RCC 7860 (cell line): ENCODE measurements at regions not wholly inside any gene's neighbourhood (a gene's known extent, or its start where the extent isn't known, plus 50 kb on each side); places are given as distances from the start of the nearest gene placed in this dataset.

Source experiments
- DNase-seq: peaks from one replicate; pipeline ENCODE4 v3.0.0-alpha.2; 2015; ENCODE audit warnings: low spot score
- FAIRE-seq: peaks from 2 replicates; lab custom pipeline; 2012; peaks lifted over from hg19 to GRCh38; lab: Jason Lieb, UNC

DNA sequence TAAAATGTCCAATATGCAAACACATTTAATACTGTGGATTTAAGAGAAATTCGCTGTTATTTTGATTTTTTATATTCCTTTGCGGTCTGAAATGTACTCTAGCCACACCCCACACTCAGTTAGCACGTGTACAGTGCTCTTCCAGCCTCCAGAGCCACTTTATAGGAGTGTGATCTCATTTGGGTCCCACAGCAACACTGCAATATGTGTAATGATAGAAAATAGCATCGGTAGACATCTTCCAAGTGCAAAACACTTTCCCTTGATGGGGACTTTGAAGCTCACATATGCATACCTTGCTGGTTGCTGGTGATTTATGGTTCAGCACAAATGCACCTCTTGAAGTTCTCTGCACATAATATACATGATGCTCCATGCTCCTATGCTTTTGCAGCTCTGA lies 148.3 kb downstream of the GAS1 start:
- FAIRE-seq (no peak), DNase-seq (no peak)

DNA sequence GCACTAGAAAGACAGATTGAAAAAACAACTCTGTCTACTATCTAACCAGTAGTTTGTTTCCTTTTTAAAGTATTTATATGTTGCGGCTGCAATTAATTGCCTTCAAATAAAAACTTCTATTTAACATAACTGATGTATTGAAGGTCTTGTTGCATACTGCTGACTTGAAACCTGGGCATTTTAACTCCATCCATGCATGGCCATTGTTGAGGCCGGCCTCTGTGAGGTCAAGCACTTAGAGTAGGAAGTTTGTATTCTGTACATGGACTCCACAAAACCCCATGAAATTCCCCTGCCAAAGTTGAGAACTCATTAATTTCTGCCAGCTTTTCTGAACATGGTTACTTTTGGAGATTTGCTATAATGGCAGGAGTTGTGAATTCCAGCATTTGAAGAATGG lies 150.6 kb downstream of the GAS1 start:
- no peak for FAIRE-seq
- no peak for DNase-seq

DNA sequence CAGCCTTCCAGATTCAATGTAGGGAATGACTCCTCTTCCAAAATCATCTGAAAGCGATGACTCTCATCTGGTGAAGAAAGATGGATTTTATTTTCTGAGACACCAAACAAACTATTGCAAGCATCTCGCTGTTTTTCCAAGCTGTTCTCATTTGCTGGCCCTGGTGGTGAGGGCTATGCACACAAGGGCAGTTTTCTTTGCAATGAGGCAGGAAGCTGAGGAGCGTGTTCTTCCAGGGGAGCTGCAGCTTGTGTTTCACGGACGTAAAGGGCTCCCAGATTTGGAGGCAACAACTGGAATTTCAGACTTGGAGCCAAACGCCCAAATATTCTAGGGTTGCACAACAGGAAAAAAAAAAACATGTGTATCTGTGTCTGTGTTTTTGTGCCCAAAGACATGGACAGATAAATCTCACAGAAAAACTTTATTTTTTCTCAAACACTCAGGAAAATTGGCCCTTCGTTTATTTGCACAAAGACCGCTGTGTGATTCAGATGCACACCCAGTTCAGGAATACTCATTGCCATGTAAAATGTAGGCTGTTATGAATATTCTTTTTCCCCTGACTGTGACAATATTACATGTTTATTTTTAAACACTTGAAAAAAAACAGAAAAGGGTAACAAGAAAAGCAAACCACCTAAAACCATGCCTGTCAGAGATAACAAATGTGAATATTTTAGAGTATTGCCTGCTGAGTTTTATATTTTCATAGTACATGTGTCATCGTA lies 151.3 kb downstream of the GAS1 start:
- no peak for DNase-seq

DNA sequence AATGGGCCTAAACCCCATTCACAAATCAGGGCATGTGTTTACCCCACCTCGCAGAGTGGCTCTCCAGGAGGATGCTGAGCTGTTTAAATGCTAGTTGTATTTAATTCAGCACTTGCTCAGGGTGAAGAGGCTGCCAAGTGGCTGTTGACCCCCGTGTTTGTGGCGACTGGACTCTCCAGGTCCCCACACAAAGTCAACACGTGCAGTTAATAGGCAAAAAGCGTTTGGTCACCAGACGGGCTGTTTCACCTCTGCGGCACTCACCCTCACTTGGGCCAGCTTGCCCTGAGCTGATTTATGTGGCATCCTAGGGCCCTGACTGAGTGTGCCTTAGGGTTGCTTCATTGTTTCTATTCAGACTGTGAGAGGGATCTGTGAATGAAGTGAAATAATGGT lies 152.3 kb downstream of the GAS1 start:
- no peak for DNase-seq
- FAIRE-seq: no peak

More for the DNA sequence above, 151.3 kb downstream of the GAS1 start:
- FAIRE-seq: no peak

DNA sequence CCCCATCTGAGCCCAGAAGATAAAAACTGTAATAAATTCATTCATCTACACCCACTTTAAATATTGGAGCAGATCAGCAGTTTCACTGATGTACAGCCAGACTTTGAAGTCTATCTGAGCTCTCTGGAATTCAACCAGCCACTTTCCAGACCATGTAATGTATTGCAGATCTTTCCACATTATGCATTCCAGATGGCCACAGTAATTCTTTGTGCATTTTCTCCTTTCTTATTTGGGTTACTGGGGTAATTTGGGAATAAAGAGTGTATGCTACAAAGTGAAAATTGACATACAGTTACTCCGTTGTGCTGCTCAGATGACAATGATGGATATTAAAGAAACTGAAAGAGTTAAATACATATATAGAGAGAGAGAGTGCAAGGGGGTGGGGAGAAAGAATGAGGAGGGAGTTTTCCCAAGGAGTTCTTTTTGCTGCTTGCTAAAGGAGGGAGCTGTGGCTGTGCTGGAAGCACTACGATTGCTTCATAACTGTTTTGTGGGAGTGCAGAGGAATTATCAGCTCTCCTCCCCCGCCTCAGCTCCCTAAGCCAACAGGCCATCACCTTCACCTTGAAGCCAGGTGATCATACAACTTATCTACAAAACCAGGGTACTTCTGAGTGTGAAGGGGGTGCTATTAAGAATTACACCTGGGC lies 152.8 kb downstream of the GAS1 start:
- no peak for DNase-seq
- no peak for FAIRE-seq

DNA sequence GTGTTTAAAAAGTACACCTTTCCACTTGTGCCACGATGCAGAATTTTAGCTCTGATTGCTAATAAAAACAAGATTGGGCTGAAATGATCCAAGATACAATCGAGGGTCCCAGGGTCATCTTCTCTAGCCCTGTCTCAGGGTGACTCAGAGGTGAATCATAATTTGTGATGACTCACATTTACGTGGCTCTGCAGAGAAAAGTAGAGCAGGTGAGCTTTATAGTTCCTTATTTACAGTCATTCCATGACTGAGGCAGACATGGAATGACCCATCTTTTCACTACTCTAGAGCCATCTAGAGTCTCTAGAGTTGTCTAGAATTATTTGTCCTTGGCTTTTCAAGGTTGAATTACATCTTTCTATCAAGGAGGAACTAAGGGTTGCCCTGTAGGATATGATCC lies 155.2 kb downstream of the GAS1 start:
- peak; percentile 33 for DNase-seq
- no peak for FAIRE-seq

DNA sequence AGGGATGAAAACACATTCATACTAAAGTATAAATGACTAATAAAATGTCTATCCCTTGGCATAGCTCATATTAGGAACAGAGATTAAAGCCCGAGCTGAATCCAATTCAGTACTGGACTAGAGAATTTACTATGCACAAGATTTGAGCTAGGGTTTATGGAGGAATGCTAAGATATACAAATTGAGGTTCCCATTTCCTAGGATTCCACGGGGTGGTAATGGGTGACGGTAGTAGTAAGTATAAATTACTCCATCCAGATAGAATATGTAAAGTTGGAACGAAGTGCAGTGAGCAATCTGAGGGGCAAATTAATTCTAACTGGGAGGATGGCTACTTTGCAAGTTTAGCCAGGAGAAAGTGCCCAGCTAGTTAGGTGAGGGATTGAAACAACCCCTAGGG lies 156.5 kb downstream of the GAS1 start:
- FAIRE-seq (no peak), DNase-seq (no peak)

DNA sequence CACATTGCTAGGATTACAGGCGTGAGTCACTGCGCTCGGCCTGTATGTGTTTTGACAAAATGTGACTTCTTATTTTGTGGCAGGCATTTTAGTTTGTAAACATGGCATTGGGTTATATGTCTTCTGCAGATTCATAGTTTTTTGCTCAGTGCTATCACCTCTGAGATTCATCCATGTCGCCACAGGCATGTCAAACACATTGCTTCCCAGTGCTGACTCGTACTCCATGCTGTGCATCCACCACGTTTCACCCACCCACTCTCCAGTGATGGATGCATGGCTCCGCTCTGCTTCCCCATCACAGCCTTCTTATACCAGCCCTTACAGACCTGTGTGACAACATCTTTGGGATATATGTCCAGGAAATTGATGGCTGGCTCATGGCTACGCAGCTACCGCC lies 158.8 kb downstream of the GAS1 start:
- FAIRE-seq: no peak
- no peak for DNase-seq

DNA sequence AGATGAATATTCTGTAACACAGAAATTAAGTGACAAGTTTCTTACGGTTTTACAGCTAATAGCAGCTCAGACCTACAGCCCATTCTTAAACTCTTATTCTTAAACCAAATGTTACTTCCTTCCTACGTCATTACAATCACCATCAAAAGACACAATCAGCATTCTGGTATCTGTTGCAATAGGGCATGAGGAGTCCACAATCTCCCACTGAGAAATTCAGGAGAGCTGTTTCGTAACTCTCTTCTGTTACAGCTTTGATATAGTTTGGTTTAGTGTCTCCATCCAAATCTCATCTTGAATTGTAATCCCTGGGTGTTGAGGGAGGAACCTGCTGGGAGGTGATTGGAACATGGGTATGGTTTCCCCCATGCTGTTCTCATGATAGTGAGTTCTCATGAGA lies 163.4 kb downstream of the GAS1 start:
- FAIRE-seq: no peak
- no peak for DNase-seq

DNA sequence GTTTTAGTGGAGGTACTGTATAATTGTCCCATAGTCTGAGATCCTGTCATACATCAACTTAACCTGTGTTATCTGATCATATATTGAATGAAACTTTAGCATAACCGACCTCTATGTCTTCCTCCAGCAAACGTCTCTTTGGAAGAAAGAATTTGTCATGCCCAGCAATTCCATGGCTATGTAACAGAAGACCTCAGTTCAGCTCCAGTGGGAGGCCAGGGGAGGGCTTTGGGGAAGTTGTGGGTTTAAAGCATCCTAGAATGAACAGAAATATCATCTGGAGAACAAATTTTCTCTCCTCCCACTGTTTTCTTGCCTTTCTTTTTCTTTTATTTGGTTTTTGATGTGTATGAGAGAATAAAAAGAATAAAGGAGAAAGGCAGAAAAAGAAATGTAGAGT lies 164.5 kb downstream of the GAS1 start:
- DNase-seq: no peak
- FAIRE-seq: no peak

DNA sequence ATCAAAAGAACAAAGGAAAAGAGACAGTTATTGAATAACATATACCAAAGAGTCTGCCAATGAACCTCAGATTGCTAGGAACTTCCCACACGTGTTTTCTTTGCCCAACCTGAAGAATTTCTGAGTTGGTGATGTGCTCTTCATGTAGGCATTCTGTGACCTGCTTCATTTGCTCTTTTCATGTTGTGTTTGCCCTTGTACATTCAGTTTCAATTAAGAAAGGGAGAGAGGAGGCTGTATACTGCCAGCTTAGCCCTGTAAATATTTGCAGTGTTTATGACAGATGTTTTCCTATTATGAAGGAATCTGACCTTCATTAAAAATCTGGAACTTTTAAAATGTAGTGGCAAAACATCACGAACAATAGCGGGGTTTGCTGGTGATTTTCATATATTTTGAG lies 168.5 kb downstream of the GAS1 start:
- no peak for FAIRE-seq
- no peak for DNase-seq

DNA sequence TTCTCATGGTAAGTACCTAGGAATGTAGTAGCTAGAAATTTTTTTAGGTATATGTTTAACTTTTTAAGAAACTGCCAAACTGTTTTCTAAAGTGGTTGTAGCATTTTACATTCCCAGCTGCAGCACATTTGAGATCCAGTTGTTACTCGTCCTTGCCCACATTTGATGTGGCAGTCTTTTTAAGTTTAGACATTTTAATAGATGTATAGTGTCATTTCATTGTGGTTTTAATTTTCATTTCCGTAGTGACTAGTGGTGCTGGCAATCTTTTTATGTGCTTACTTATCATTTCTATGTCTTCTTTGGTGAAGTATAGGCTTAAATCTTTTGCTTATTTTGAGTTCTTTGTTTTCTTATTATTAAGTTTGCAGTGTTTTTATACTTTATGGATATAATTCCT lies 171.6 kb downstream of the GAS1 start:
- DNase-seq: no peak
- no peak for FAIRE-seq

DNA sequence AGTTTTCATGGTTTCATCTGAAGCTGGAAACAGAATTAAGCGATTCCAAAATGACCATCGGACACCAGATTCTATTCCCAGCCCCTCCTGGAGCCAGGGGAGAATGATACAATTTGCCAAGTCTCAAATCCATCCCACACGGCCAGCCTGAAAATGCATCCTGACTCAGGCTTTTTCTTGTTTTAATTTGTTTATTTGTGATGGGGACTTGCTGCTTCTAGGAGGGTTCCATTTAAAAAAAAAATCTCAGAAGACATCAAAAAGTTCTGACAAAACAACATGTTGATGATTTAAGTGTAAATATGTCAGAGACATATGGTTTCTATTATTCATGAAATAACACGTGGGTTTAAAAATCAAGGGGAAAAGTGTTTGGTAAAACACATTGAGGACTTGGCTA lies 173.2 kb downstream of the GAS1 start:
- FAIRE-seq: no peak
- no peak for DNase-seq

DNA sequence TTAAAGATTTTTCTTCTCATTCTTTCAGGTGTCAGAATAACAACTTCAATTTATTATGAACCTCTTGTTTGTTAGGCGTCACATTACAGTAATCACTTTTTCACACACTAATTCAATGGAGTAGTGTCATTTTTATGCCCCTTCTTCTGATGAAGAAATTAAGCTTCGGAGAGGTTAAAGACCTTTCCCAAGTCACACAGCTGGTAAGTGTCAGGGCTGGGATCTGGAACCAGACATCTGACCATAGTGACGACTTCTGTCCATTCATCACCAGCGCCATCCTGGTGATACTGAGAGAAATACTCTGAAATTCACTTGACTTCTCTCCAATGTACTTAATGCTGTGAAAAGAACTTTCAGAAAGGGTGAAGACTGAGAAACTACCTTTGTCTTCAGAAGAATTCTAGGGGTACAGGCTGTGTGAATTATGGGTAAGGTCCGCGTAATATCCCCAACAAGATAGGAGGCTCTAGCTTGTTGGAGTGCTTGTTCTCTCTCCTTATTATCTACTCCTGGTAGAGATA lies 173.8 kb downstream of the GAS1 start:
- DNase-seq: no peak

DNA sequence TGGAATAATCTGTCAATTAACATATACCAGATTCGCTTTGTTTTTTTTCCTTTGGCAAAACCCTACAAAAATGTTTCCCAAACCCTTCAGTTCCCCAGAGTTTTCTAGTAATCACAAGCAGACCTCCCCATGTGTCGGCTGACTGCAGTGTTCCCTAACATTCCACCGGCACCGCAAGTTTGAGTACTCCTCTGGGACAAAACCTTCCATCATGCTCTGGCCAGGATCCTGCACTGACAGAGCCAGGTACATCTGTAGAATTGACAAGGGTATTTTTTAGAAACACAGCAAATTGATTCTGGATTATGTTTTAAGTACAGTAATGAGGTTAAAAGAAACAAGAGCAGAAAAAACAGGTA lies 174.7 kb downstream of the GAS1 start:
- DNase-seq: no peak
- no peak for FAIRE-seq

More for the DNA sequence above, 173.8 kb downstream of the GAS1 start:
- FAIRE-seq: no peak

DNA sequence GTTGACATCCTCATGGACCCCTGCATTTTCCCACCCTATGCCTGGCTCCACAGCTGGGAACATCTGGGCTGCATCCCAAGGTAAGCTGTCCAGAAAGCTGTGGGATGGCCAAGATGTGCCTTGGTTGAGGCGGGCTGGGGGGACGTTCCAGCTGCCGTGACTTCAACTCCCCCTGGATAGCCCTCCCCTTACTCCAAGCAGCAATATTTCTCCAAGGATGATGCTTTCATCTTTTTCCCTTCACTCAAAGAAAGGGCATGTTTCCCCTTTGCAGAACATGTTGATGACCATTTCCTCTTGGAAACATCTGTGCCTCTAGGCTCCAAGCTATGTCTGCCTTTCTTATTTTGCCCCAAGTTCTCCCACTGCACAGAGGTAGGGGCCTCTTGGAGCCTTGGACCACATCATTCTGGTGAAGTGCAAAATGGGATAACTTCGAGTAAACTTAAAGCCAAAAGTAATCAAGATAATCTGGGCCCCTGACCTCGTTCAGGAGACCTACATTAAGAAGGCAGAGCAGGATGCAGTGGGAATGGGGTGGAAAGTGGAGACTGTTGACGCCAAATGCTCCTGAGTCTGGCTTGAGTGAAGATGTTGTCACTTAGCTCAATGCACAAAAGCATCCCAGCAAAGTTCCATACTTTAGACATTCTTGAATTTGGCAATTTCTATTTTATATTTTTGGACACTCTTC lies 175.2 kb downstream of the GAS1 start:
- DNase-seq (no peak), FAIRE-seq (no peak)

DNA sequence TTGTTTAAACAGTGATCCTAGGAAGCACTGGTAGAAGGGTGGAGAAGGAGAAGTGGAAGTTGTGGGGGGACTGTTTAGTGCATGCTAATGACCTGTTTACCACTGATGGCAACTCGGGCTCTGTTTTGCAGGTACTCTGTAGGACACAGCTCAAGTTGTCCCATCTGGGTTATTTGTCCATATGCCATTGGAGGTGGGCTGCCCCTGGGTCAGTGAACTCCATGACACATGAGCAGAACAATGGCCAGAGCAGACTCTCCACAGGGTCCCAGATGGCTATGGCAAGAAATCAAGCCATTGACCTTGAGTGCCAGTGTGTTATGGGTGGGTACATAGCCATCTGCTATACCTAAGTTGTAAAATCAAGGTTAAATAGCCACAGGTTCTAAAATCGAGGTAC lies 175.9 kb downstream of the GAS1 start:
- FAIRE-seq (no peak), DNase-seq (no peak)

DNA sequence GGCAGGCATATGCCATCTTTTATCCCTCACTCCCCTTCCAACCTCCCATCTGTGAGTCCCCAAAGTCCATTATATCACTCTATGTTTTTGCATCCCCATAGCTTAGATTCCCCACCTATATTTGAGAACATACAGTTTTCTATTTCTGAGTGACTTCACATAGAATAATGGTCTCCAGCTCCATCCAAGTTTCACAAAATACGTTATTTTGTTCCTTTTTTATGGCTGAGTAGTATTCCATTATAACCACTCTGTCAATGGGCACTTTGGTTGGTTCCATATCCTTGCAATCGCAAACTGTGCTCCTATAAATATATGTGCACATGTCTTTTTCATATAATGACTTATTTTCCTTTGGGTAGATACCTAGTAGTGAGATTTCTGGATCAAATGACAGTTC lies 178.6 kb downstream of the GAS1 start:
- DNase-seq (no peak), FAIRE-seq (no peak)

DNA sequence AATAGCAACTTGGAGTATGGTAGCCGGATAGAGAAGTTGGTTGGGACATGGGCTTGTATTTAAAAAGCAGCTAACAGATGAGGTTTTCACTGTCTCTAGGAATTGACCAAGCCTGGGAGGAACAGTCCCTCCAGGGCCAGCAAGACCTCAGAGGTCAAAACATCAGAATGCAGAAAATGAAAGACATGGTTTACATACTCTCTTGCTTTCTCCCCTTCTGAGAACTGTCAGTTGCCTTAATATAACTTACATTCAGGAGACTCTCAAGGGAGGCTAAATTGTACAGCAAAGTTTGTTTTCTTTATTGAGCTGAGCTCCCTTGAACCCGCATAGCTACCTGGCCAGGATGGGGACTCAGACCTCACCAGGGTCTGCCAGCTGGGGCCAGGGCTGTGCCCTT lies 179.3 kb downstream of the GAS1 start:
- no peak for FAIRE-seq

DNA sequence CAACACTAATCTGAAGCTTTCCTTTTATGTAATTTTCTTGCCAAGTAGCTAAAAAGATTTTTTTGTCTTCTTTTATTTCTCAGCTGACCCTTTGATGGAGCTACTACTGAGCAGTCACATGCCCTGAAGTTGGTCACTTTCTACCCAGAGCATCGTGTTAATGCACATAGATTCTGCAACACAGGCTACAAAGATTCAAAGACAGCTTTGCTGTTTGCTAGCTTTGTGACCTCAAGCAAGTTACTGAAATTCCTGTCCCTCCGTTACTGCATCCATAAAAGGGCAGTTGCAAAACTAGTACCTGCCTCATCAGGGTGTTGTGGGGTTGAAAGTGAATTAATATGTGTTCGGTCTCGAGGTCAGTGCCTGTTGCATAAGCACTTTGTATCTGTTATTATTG lies 179.9 kb downstream of the GAS1 start:
- FAIRE-seq (no peak), DNase-seq (no peak)

More for the DNA sequence above, 179.3 kb downstream of the GAS1 start:
- DNase-seq: no peak

DNA sequence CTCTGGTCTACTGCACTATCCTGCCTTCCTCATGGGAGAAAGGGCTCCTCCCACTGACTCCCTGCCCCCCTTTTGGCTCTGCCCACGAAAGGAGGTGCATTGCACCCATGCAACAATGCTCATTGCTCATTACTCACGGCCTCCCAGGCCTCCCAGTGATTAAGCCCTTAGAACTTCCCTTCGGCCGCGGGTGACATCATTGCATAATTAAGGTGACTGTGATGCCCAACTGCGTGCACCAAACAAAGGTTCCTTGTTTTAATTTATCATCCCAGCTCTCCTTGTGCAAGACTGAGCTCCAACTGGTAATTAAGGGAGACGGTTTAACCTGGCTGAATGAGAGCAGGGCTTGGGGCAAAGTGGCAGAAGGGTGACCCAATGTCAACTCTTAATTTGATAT lies 180.4 kb downstream of the GAS1 start:
- peak; percentile 40 for DNase-seq
- FAIRE-seq: no peak

DNA sequence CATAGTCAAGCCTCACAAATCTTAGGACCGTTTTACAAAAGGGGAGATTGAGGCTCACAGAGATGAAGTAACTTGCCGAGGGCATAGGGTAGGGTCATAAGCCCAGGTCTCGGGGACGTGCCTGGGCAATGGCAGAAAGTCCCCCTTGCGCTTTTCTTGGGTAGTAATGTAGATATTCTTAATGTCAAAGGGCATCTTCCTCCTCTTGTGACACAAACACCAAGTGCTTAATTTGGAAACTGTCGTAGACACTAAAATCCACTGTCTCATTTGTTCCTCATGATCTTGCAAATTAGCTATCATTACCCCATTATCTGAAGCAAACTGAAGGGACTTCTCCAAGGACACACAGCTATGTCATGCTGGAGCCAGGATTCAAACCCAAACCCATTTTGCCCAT lies 180.8 kb downstream of the GAS1 start:
- FAIRE-seq: no peak

More for the DNA sequence above, 180.8 kb downstream of the GAS1 start:
- no peak for DNase-seq
